GM12865 (cell line): ENCODE measurements at regions not wholly inside any gene's neighbourhood (a gene's known extent, or its start where the extent isn't known, plus 50 kb on each side); places are given as distances from the start of the nearest gene placed in this dataset.

Source experiments
- DNase-seq: peaks from one replicate; pipeline ENCODE4 v3.0.0; 2010; ENCODE audit warnings: low read depth
- H3K4me3 ChIP-seq: 2 replicates; pipeline ENCODE4 v1.5.1; 2011; ENCODE audit warnings: mild to moderate bottlenecking, low read depth, low read length, control low read depth
- CTCF ChIP-seq: IDR thresholded peaks from 2 replicates; pipeline ENCODE4 v1.5.1; 2011; ENCODE audit warnings: low read length, control low read depth, low read depth, inconsistent platforms; ENCODE audit not compliant: insufficient read depth; ENCODE audit errors: missing control alignments

DNA sequence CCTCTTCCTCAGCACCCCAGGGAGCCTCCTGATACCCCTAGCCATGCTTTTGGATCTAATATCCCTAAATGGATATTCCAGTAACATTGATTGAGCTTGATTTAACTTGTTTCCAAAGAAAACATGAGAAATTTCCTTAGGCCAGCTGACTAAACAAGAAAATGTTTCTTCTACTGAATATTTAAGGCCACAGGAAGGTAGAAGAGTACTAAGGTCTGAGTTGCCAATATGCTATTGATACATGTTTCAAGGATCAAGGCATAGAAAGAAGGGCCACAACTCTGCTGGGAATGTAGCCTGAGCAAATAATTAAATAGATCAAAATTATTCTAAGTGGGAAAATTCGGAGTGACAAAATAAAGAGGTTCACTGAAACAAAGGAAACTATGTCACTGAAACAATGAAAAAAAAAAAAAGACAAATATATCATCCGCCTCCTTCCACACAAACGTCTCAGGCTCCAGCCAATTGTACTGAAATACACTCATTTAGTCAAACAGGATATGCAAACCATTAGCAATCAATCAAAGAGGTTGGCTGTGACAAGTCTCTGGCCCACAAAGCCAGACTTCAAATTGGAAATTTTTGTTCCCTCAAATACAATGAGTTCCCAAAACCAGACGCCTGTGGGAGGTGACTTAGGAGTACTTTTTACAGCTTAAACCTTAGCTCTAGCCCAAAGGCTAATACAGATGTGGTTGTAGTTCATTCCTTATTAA lies 396.2 kb downstream of the HTR7 start:
- H3K4me3 ChIP-seq, result no peak overlapping the region
- no peak for DNase-seq
- TF ChIP-seq CTCF, result no peak

GRCh38 chr10:90462749-90463470 lies 394.9 kb downstream of the HTR7 start:
- DNase-seq, result no peak
- no peak overlapping the region for H3K4me3 ChIP-seq
- no peak for TF ChIP-seq CTCF

DNA sequence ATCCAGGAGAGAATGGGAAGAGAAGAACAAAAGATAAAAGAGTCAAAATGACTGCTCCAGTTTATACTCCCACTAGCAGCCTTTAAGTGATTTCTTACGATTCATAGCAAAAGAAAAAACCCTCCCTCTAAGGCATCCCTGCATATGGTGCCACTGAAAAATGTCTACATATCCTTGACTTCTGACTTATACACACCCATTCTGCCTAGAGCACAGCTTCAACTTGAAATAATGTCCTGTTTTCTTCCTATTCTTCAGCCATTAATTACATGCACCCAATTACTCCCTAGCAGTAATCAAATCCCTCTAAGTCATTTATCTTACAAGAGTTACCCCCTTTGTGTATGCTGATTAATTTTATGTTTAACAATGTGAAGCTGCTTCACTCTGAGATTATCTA lies 393.5 kb downstream of the HTR7 start:
- no peak for TF ChIP-seq CTCF
- H3K4me3 ChIP-seq, result no peak overlapping the region
- DNase-seq, result no peak

DNA sequence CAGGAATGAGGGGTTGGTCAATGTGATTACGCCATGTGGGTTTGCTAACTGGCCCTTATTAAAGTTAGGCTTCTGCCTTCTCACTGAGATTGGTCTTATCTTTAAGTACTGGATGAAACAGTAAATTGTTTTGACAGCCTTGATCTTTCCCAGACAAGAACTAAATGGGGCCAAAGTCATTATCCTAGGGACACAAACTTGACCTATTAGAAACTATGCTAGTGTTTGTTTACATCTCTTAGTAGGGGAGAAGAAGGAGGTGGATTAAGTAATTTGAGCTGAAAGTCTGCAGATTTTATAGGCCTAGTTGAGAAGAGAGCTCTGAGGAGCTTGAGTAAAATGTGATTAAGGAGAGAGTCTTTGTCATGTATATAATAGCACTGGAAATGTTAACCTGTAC lies 386.9 kb downstream of the HTR7 start:
- TF ChIP-seq CTCF, result no peak
- DNase-seq, result no peak
- H3K4me3 ChIP-seq, result no peak overlapping the region

DNA sequence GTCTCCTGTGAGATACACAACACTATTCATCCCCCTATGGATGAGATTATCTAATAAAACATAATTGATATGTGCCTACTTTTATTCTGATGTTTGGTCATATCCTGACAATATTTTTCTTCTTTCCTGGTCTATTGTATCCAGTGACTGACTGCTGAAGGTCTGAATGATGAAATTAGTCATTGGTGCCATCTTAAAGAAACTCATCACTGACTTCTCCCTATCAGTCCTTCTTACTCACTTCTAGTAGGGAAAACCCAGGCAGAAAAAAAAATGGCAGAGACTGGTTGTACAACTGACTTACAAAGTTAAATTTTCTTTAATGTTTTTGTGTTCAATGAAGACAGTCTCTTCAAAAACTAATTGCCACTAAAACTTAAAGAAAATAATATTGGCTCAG lies 377.4 kb downstream of the HTR7 start:
- TF ChIP-seq CTCF, result no peak
- H3K4me3 ChIP-seq, result no peak overlapping the region
- no peak for DNase-seq

GRCh38 chr10:90481326-90481923 lies 376.4 kb downstream of the HTR7 start:
- TF ChIP-seq CTCF, result no peak
- DNase-seq, result no peak
- no peak overlapping the region for H3K4me3 ChIP-seq

DNA sequence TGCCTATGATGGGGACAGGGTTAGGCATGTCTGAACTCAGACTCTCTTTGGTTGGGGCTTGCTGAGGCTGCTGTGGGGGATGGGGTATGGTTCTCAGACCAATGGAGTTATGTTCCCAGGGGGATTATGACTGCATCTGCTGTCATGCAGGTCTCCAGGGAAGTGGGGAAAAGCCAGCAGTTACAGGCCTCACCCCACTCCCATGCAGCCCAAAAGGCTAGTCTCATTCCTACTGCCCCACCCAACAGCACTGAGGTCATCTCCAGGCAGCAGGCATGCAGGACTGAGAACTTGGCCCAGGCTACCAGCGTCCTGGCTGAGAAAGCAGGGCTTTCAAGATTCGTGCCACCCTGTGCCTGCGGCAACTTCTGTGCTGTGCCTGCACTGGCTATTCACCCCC lies 373.3 kb downstream of the HTR7 start:
- no peak for DNase-seq
- no peak overlapping the region for H3K4me3 ChIP-seq
- no peak for TF ChIP-seq CTCF
